ENCODE measurements at regions not wholly inside any gene's neighbourhood (a gene's known extent, or its start where the extent isn't known, plus 50 kb on each side); places are given as distances from the start of the nearest gene placed in this dataset.

DNA sequence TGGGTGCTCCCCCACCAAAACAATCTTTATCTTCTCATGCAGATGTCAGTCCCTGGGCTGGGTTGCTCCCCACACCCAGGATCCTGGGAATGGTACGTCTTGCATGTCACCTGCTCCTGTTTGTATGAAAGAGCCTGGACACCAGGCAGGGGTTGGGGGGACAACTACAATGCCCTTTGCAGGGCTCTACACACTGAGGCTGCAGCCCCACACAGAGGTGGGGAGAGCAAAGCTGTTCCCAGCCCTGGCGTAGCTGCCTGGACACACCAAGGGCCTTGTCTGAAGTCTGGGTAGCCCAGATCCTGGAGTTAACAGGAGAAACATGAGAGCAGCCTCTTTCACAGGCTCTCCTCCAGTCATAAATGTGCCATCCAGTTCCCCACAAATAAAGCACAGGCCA is 61.2 kb upstream of the TMEM72 start:
- TF ChIP-seq, protein P1, sequence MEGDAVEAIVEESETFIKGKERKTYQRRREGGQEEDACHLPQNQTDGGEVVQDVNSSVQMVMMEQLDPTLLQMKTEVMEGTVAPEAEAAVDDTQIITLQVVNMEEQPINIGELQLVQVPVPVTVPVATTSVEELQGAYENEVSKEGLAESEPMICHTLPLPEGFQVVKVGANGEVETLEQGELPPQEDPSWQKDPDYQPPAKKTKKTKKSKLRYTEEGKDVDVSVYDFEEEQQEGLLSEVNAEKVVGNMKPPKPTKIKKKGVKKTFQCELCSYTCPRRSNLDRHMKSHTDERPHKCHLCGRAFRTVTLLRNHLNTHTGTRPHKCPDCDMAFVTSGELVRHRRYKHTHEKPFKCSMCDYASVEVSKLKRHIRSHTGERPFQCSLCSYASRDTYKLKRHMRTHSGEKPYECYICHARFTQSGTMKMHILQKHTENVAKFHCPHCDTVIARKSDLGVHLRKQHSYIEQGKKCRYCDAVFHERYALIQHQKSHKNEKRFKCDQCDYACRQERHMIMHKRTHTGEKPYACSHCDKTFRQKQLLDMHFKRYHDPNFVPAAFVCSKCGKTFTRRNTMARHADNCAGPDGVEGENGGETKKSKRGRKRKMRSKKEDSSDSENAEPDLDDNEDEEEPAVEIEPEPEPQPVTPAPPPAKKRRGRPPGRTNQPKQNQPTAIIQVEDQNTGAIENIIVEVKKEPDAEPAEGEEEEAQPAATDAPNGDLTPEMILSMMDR (IDR thresholded peaks at IDR 0.05): no peak
- no peak for TF ChIP-seq POLR2A (IDR thresholded peaks at IDR 0.05)

All from prostate gland (tissue), 2 donors.